CD4-positive, alpha-beta T cell treated with Interferon gamma for 1 hour (primary cell): ENCODE measurements at regions not wholly inside any gene's neighbourhood (a gene's known extent, or its start where the extent isn't known, plus 50 kb on each side); places are given as distances from the start of the nearest gene placed in this dataset.

Experiments
- DNase-seq: peaks from one replicate; pipeline ENCODE4 v3.0.0-alpha.2; 2020

- no peak for DNase-seq
Measured at GRCh38 chr7:47636081-47636432, 54.1 kb upstream of the TNS3 start.

- no peak for DNase-seq
Measured at GRCh38 chr7:47635091-47636080, 53.5 kb upstream of the TNS3 start.

GRCh38 chr7:47634273-47634672 is 52.4 kb upstream of the TNS3 start:
- no peak for DNase-seq

- no peak for DNase-seq
Measured at GRCh38 chr7:47633134-47633533, 51.2 kb upstream of the TNS3 start.
